Common myeloid progenitor, CD34-positive (primary cell): ENCODE measurements at regions not wholly inside any gene's neighbourhood (a gene's known extent, or its start where the extent isn't known, plus 50 kb on each side); places are given as distances from the start of the nearest gene placed in this dataset.

ENCODE experiments used
- CTCF ChIA-PET: fragments of 350-600 bp; sonication (Branson Sonifier 250); formaldehyde crosslinking; loops from one replicate; lab custom pipeline; 2021; ENCODE audit warnings: antibody characterized with exemption; lab: Charles Lee
- POLR2A ChIA-PET: fragments of 350-600 bp; sonication (Branson Sonifier 250); formaldehyde crosslinking; loops from one replicate; lab custom pipeline; 2021; ENCODE audit warnings: antibody characterized with exemption; lab: Charles Lee
- DNase-seq, 3 donors: peaks; one replicate each; pipeline versions ENCODE4 v3.0.0 to v3.0.0-alpha.2; 2013
- H3K27ac ChIP-seq, 2 experiments: 1 replicate in 1 of 2; 2 replicates in 1 of 2; pipeline ENCODE4 v1.7.0; 2013; ENCODE audit warnings: inconsistent platforms in 2 of 2, low read length in 2 of 2, mild to moderate bottlenecking in 2 of 2, low read depth in 1 of 2, moderate library complexity in 1 of 2; ENCODE audit not compliant: severe bottlenecking in 2 of 2, insufficient read depth in 1 of 2, poor library complexity in 1 of 2
- H3K27me3 ChIP-seq, 5 experiments: replicated peaks in 2 of 5; 1 replicate in 3 of 5; 2 replicates in 2 of 5; pipeline versions ENCODE4 v1.6.1 to v1.7.0; 2013; ENCODE audit warnings: low read length in 4 of 5, mild to moderate bottlenecking in 2 of 5, moderate library complexity in 2 of 5, inconsistent platforms in 1 of 5; ENCODE audit not compliant: insufficient read depth in 5 of 5, control insufficient read depth in 4 of 5
- H3K36me3 ChIP-seq, 4 experiments: 1 replicate in 2 of 4; 2 replicates in 2 of 4; pipeline versions ENCODE4 v1.6.1 to v1.7.0; 2013; ENCODE audit warnings: low read length in 3 of 4, control low read depth in 1 of 4, mild to moderate bottlenecking in 1 of 4; ENCODE audit not compliant: control insufficient read depth in 4 of 4, insufficient read depth in 4 of 4
- H3K4me1 ChIP-seq, 4 experiments: 1 replicate in 3 of 4; 2 replicates in 1 of 4; pipeline versions ENCODE4 v1.6.1 to v1.7.1; 2013; ENCODE audit warnings: low read length in 3 of 4, mild to moderate bottlenecking in 3 of 4, control low read depth in 1 of 4, inconsistent platforms in 1 of 4, moderate library complexity in 1 of 4; ENCODE audit not compliant: control insufficient read depth in 4 of 4, insufficient read depth in 4 of 4; ENCODE audit errors: control extremely low read depth in 1 of 4
- H3K4me3 ChIP-seq, 7 experiments: 1 replicate in 4 of 7; 2 replicates in 3 of 7; pipeline versions ENCODE4 v1.5.1 to v1.7.0; 2013; ENCODE audit warnings: mild to moderate bottlenecking in 7 of 7, low read length in 6 of 7, moderate library complexity in 6 of 7, inconsistent platforms in 2 of 7, low read depth in 2 of 7, control low read depth in 1 of 7; ENCODE audit not compliant: insufficient read depth in 4 of 7, control insufficient read depth in 1 of 7; ENCODE audit errors: extremely low read depth in 1 of 7
- H3K9me3 ChIP-seq, 5 experiments: 1 replicate in 4 of 5; 2 replicates in 1 of 5; pipeline versions ENCODE4 v1.6.1 to v1.7.1; 2013; ENCODE audit warnings: low read length in 4 of 5, mild to moderate bottlenecking in 2 of 5, inconsistent platforms in 1 of 5, low read depth in 1 of 5, moderate library complexity in 1 of 5; ENCODE audit not compliant: control insufficient read depth in 4 of 5, insufficient read depth in 2 of 5; ENCODE audit errors: control extremely low read depth in 1 of 5
- WGBS: methylation state at CpG from one replicate; pipeline ENCODE4 v1.1.5; 2013; ENCODE audit not compliant: insufficient coverage; 5-methylcytosine and 5-hydroxymethylcytosine counted together

- H3K27me3 ChIP-seq: peaks cover 0 to 4% (median 2%) of the 10 kb centered on the region in 5 experiments
- H3K36me3 ChIP-seq: no peaks in the 10 kb centered on the region
- no peaks in the 10 kb centered on the region for H3K4me1 ChIP-seq
- ChIA-PET CTCF (no interaction called here), POLR2A (no interaction called here)
- no peak overlapping the region for H3K27ac ChIP-seq
- peaks cover 0 to 2% (median 0%) of the 10 kb centered on the region in 5 experiments for H3K9me3 ChIP-seq
- DNase-seq: no peak
- WGBS: 80% methylated on average over 2 of the region's 4 CpGs
- H3K4me3 ChIP-seq: no peak overlapping the region
Observed at GRCh38 chr13:39159393-39159792, 121.1 kb downstream of the NHLRC3 start.

- ChIA-PET CTCF (no interaction called here), POLR2A (no interaction called here)
- Histone ChIP-seq H3K4me3 (no peak overlapping the region), H3K27ac (no peak overlapping the region), H3K36me3 (no peaks in the 10 kb centered on the region), H3K4me1 (no peaks in the 10 kb centered on the region), H3K9me3 (peaks cover 0 to 2% (median 0%) of the 10 kb centered on the region in 5 experiments), H3K27me3 (peaks cover 0 to 4% (median 2%) of the 10 kb centered on the region in 5 experiments)
- 100% methylated on average over 1 of the region's 1 CpG for WGBS
- DNase-seq: no peak
Observed at GRCh38 chr13:39159846-39160370, 121.7 kb downstream of the NHLRC3 start.

GRCh38 chr13:39167018-39167417 is 128.8 kb downstream of the NHLRC3 start:
- Histone ChIP-seq H3K4me3 (no peak overlapping the region), H3K4me1 (no peaks in the 10 kb centered on the region), H3K9me3 (no peaks in the 10 kb centered on the region), H3K27ac (no peak overlapping the region), H3K27me3 (no peaks in the 10 kb centered on the region), H3K36me3 (no peaks in the 10 kb centered on the region)
- DNase-seq: no peak
- ChIA-PET CTCF (no interaction called here), POLR2A (no interaction called here)
- 67% methylated on average over 3 of the region's 3 CpGs for WGBS

GRCh38 chr13:39170711-39171110 is 132.5 kb downstream of the NHLRC3 start:
- CTCF ChIA-PET: no interaction called here

GRCh38 chr13:39185326-39185725 is 147.1 kb downstream of the NHLRC3 start:
- WGBS: 93% methylated on average over 3 of the region's 3 CpGs
- ChIA-PET POLR2A (no interaction called here), CTCF (no interaction called here)
- no peak for DNase-seq
- Histone ChIP-seq H3K27me3 (no peaks in the 10 kb centered on the region), H3K4me1 (no peaks in the 10 kb centered on the region), H3K36me3 (no peaks in the 10 kb centered on the region), H3K4me3 (no peak overlapping the region), H3K9me3 (no peaks in the 10 kb centered on the region), H3K27ac (no peak overlapping the region)

More at GRCh38 chr13:39170711-39171110, 132.5 kb downstream of the NHLRC3 start:
- POLR2A ChIA-PET: no interaction called here
- Histone ChIP-seq H3K27me3 (no peaks in the 10 kb centered on the region), H3K4me3 (no peak overlapping the region), H3K27ac (no peak overlapping the region), H3K4me1 (no peaks in the 10 kb centered on the region), H3K9me3 (no peaks in the 10 kb centered on the region), H3K36me3 (no peaks in the 10 kb centered on the region)
- DNase-seq: no peak
- 100% methylated on average over 2 of the region's 2 CpGs for WGBS

- ChIA-PET CTCF (no interaction called here), POLR2A (no interaction called here)
- Histone ChIP-seq H3K4me1 (no peaks in the 10 kb centered on the region), H3K4me3 (no peak overlapping the region), H3K36me3 (no peaks in the 10 kb centered on the region), H3K27me3 (no peaks in the 10 kb centered on the region), H3K9me3 (no peaks in the 10 kb centered on the region), H3K27ac (no peak overlapping the region)
- no peak for DNase-seq
- no CpG with 5 or more reads among the region's 2 CpGs for WGBS
Observed at GRCh38 chr13:39186205-39186875, 148.1 kb downstream of the NHLRC3 start.

- H3K36me3 ChIP-seq: no peaks in the 10 kb centered on the region
- peaks cover 0 to 1% (median 0%) of the 10 kb centered on the region in 5 experiments for H3K27me3 ChIP-seq
- WGBS: 67% methylated on average over 1 of the region's 1 CpG
- ChIA-PET POLR2A (no interaction called here), CTCF (no interaction called here)
- DNase-seq: no peak
- H3K4me3 ChIP-seq: no peak overlapping the region
- no peaks in the 10 kb centered on the region for H3K9me3 ChIP-seq
- H3K27ac ChIP-seq: no peak overlapping the region
- no peaks in the 10 kb centered on the region for H3K4me1 ChIP-seq
Observed at GRCh38 chr13:39189778-39190177, 151.5 kb downstream of the NHLRC3 start.
